Activated CD4-positive, alpha-beta T cell treated with anti-CD3 and anti-CD28 coated beads, Interleukin-10, Interleukin-2, amounts not matched to agents 100 ng/mL and 50 ng/mL, durations not matched to agents 16 hours and 8 hours (primary cell): ENCODE measurements at regions not wholly inside any gene's neighbourhood (a gene's known extent, or its start where the extent isn't known, plus 50 kb on each side); places are given as distances from the start of the nearest gene placed in this dataset.
"Not testable (repeated sequence)": the region's sequence is repeated elsewhere in the genome, so short reads cannot be mapped to it uniquely, and the experiment has no call there.

Experiments
- DNase-seq: peaks from one replicate; pipeline ENCODE4 v3.0.0-alpha.2; 2020

DNA sequence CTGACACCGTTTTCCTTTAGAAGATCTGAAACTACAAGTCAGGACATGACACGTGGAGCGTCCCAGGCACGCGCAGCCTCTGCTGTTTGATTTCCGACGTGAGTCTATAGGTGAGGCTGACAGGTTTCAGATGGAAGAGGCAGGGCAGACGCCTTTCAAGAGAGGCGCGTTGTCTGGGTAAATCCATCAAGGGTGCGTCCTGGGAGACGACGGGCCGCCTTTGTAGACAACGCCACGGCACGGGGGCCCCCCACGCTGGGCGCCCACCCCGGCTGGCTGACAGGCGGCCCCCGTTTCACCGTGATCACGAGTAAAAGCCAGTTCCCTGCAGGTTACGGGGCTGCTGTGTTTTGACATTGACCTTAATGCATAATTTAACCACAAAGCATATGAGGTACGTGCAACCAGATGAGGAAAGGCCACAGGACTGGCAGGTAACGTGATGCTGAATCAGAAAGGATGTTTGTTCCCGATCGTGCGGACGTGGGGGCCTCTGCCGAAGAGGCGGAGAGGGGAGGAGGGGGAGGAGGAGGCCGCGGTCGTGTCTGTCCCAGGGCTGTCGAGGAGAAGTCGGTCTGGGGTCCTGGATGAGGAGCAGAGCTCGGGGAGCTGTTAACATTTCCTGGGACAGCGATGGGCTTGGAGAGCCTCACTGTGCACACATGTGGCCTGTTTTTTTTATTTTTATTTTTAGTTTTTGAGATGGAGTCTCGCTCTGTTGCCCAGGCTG lies 51.1 kb upstream of the PPP2R3B start:
- no peak for DNase-seq

DNA sequence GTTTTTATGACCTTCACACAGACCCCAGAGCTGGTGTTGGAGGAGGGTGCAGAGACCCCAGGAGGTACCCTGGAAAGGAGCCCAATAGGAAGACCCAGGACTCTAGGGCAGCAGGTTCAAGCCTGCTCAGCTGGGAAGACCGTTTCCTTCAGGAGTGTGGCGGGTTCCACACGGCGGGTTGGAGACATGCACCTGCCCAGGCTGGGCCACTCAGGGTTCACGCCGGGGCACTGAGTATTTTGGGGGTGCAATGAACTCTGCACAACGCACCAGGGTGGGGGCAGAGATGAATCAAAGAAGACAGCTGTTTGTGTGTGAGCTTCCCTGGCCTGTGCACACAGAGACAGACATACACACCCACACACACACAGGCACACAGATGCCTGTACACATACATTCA lies 52.5 kb upstream of the PPP2R3B start:
- no peak for DNase-seq

DNA sequence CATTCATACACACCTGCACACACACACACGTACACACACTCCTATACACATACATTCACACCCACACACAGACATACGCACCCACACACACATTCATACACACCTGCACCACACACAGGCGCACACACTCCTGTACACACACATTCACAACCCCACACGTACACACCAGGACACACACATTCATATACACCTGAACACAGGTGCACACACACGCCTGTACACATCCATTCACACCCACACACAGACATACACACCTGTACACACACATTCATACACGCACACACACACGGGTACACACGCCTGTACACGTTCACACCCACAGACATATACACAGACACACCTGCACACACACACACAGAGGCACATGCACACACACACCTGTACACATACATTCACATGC lies 53.0 kb upstream of the PPP2R3B start:
- no peak for DNase-seq

DNA sequence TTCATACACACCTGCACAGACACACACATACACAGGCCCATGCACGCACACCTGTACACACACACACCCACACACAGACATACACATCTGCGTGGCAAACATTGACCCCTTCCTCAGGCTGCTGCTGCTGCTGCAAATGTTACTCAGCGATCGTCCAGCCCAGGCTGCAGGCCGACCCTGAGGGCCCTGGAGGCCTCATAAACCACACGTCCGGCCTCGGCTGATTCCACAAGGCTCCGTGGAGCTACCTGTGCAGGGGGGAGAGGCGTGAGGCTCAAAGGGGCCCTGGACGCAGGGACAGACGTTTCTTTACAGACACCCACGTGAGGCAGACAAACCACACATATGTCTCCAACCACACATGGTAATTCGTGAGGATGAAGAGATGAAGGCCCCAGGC lies 53.9 kb upstream of the PPP2R3B start:
- no peak for DNase-seq

DNA sequence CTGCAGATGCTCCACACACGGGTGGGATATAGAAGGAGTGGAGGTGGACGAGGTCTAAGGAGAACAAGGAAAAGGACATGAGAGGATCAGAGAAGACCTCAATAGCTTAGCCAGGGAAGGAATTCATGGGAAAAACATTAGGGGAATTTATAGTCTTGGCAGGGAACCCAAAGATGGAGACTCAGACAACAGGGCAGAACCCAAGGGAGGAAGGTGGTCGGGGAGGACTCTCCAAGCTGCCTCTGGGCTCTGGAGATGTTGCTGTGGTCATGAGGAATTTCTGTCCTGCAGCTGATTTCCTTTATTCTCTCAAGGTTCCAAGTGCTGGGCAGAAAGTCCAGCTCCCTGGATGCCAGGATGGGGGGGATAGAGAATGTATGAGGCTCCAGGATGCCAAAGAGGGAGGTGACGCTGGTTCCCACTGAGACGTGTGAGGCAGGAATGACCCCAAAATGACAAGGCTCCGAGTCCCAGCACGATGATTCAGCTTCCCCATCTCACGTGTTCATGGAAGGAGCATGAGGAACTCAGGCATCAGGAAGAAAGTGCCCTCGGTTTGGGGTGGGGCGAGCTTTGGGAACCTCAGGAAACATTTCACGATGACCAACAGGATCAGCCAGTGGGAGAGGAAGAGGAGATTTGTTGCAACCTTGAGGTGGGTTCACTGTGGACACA lies 57.0 kb upstream of the PPP2R3B start:
- DNase-seq = no peak

DNA sequence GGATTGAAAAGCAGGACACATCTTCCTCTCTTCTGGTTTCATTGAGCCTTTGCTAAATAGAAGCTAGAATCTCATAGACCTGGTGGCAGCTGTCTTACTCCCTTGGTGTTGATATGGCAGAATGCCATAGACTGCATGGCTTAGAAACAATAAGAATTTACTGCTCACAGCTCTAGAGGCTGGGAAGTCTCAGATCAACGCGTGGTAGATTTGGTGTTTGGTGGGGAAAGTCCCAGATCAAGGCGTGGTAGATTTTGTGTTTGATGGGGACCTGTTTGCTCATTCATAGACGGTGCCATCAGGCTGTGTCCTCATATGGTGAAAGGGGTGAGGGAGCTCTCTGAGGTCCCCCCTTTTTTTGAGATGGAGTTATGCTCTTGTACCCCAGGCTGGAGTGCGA lies 57.6 kb upstream of the PPP2R3B start:
- no peak for DNase-seq

DNA sequence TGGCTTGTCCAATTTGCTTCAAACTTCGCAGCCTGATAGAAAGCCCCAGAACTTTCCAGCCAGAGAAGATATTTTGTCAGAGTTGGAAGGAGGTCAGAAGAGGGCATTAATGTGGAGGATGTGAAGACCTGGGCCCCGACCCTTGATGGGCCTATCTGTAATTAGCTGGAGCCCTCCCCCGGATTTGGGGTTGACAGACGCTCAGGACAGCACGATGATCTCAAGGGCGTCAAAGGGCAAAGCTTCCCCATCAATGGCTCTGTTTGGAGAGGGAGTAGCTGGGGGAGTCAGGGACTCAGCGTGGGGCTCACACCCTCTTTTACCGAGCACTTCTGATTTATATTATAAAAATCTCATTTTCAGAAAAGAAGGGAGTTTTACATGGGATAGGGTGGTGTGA lies 59.0 kb upstream of the PPP2R3B start:
- no peak for DNase-seq

DNA sequence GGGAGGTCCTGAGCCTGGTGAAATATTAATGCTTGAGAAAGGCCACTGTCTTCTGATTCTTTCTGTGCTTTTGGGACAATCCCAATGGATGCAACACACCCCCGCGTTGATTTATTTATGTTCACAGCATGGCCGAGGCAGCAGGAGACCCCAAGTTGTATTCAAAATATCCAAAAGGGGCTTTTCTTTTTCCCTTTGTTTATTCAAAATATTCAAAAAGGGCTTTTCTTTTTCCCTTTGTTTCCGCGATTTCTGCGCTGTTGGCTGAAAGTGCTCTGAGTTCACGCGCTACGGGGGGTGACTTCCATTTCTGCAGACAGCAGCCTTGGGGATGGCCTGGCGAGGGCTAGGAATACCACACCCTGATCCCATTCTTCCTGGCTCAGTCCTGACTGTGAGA lies 59.5 kb upstream of the PPP2R3B start:
- no peak for DNase-seq

DNA sequence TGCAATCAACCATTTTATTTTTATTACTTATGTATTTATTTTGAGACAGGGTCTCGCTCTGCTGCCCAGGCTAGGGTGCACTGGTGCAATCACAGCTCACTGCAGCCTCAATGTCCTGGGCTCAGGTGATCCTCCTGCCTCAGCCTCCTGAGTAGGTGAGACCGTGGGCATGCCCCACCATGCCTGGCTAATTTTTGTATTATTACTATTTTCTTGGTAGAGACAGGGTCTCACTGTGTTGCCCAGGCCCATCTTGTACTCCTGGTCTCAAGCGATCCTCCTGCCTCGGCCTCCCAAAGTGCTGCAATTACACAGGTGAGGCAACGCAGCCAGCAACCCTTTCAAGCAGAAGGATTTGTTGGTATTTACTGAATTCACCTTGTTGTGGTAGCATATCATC lies 60.3 kb upstream of the PPP2R3B start:
- DNase-seq = no peak

DNA sequence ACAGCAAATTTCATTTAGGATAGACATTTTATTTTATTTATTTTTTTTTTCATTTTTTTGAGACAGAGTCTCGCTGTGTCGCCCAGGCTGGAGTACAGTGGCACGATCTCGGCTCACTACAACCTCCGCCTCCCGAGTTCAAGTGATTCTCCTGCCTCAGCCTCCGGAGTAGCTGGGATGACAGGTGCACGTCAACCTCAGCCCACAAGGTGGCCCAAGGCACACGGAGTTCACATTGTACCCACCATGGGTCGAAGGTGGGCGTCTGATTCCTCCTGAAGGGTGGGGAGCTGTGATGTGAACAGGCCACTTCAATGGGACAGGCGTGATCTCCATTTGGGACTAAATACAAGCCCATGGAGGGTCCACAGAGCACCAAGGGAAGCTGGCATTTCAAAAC lies 65.0 kb upstream of the PPP2R3B start:
- not testable (repeated sequence) for DNase-seq

DNA sequence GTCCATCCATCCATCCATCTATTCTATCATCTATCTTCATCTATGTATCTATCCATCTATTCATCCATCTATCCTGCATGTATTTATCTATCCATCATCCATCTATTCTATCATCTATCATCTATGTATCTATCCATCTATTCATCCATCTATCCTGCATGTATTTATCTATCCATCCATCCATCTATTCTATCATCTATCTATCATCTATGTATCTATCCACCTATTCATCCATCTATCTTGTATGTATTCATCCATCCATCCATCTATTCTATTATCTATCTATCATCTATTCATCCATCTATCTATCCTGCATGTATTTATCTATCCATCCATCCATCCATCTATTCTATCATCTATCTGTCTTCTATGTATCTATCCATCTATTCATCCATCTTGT lies 65.9 kb upstream of the PPP2R3B start:
- DNase-seq = no peak

DNA sequence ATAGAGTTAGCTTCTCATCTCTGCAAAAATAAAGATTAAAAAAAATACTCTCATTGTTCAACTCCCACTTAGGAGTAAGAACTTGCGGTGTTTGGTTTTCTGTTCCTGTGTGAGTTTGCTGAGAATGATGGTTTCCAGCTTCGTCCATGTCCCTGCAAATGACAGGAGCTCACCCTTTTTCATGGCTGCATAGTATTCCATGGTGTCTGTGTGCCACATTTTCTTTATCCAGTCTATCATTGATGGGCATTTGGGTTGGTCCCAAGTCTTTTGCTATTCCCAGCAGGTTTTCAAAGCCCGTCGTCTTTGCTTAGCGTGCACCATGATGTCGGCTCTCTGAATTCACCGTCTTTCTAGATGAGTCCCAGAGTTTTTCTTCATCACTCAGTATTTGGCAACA lies 67.8 kb upstream of the PPP2R3B start:
- DNase-seq = not testable (repeated sequence)

DNA sequence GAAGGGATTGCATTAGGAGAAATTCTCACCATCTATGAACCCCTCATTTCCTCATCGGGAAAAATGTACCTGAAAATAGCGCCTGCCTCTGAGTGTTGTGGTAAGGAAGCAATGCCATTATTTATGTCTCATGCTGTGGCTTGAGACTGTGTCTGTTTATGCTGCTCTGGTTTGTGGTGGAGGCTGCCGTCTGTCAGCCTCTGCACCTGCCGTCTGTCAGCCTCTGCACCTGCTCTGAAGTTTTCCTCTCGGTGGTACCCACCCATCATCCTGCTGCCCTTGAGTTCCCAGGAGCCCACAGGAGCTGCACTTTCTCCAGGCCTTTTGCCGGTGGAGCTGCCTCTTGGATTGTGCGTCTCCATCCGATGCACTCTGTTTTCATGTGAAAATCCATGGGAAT lies 68.5 kb upstream of the PPP2R3B start:
- no peak for DNase-seq

DNA sequence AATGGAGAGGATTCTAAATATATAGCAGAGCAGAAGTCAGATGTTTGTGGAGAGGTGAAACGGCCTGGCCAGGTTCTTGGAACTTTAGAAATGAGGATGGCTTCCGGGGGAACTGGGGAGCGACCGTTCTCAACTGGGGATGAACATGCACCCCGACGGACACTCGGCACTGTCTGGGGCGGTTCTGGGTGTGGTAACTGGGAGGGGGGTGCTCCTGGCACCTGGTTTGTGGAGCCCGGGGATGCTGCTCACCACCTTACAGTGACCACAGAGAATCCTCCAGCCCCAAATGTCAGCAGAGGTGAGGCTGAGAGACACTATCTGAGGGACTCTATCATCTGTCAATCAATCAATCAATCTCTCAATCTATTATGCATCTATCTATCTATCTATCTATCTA lies 69.0 kb upstream of the PPP2R3B start:
- no peak for DNase-seq

DNA sequence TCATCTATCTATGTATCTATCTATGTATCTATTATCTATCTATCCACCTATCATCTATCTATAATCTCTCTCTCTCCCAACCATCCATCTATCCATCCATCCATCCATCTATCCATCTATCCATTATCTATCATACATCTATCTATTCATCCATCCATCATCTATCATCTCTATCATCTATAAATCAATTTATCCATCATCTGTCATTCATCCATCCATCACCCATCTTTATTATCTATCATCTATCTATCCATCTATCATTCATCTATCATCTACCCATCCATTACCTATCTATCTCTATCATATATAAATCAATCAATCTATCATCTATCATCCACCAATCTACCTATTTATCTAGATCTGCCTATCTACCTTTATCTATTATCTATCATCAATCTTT lies 69.4 kb upstream of the PPP2R3B start:
- DNase-seq = no peak

DNA sequence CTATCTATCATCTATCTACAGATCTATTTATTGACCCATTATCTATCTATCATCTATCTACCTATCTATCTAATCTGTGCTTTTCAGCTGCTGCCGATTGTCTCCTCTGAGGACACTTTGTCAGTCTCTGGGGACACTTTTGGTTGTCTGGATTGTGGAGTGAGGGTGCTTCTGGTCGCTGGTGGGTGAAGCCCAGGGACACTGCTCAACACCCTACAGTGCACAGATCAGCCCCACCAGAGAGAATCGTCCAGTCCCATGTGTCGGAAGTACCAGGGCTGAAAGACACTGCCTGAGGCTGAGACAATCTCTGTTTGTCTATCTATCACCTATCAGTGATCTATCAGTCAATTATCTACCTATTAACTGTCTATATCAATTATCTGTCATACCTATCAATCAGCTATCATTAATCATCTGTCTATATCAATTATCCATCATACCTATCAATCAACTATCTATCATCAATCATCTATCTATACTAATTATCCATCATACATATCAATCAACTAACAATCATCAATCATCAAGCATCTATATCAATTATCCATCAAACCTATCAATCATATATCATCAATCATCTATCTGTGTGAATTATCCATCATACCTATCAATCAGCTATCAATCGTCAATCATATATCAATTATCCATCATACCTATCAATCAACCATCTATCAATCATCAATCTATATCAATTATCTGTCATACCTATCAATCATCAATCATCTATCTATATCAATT lies 70.0 kb upstream of the PPP2R3B start:
- DNase-seq = no peak

DNA sequence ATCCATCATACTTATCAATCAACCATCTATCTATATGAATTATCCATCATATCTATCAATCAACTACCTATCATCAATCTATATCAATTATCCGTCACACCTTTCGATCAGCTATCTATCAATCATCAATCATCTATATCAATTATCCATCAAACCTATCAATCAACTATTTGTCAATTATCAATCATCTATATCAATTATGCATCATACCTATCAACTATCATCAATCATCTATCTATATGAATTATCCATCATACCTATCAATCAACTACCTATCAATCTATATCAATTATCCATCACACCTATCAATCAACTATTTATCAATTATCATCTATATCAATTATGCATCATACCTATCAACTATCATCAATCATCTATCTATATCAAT lies 70.6 kb upstream of the PPP2R3B start:
- no peak for DNase-seq

DNA sequence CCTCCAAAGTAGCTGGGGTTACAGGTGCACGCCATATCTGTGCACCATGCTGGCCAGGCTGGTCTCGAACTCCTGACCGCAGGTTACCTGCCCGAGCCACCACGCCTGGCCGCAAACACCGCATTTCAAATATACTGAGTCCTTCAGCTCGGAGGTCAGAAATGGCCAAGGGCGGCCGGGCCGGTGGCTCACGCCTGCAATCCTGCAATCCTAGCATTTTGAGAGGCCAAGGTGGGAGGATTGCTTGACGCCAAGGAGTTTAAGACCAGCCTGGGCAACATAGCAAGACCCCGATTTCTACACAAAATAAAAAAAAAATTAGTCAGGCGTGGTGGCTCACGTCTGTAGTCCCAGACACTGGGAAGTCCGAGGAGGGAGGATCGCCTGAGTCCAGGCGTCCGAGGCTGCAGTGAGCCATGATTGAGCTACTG lies 71.9 kb upstream of the PPP2R3B start:
- DNase-seq = no peak

DNA sequence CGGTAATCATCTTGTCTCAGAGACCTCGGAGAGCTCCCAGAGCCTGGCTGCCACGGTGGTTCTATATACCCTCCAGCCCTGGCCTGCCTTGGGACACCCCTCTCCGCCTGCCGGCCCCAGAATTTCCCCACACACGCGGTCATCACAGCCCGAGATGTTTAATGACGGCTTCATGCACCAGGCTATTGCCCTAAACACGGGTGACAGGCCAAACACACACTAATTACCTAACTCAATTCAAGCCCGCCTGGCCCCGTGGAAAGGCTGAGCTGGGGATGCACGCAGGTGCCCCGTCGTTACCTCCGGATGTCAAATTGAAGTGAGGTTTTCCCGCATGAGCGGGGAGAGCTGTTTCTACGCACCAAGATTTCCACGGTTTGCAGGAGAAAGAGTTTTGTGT lies 72.9 kb upstream of the PPP2R3B start:
- DNase-seq = no peak

DNA sequence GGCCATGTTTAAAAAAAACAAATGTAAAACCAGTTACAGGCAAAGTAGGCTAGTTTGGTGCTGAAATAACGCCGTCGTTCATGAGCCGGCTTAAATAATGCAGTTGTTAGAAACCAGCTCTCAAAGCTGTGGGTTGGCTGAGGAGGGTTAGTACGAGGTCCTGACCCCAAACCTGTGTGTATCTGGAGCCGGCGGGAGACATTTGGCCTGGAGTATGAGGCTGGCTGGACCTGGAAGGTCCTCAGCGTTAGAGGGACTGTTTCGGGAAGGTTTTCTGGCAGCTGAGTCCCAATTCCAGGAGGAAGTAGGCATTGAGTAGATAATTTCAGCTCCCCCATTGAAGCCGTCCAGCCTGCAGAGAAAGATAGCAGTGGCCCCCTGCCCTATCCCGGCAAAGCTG lies 73.4 kb upstream of the PPP2R3B start:
- no peak for DNase-seq

DNA sequence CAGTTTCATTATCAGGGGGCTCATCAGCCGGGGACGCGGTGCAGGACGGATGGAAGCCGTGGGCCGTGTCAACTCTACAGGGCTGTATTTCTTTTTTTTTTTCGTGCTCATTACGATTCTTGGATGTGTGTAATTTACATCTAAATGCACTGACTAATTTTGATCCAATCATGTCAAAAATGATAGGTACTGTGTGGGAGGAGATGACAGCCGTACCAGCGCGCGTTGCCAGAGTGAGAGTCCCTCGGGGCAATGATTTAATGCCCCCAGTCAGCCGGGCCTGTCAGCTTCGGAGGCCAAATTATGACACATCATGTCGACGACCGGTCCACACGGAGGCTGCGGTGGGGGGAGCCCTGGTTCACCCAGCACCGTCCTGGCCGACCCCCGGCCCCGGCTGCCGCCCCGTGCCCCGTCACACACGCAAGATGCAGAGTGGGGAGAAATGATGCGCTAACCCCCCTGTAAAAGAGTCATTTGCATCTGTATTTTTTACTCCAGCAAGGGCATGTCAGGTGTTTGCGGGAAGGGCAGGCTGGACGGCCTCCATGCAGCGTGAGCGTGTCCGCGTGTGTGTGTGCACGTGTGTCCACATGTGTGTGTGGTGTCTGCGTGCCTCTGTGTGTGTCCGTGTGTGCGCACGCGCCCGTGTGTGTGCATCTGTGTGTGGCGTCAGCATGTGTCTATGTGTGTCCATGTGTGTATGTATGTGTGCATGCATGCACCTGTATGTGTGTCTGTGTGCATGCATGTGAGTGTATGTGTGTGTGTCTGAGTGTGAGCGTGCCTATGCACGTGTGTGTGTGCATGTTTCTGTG lies 74.3 kb upstream of the PPP2R3B start:
- no peak for DNase-seq

DNA sequence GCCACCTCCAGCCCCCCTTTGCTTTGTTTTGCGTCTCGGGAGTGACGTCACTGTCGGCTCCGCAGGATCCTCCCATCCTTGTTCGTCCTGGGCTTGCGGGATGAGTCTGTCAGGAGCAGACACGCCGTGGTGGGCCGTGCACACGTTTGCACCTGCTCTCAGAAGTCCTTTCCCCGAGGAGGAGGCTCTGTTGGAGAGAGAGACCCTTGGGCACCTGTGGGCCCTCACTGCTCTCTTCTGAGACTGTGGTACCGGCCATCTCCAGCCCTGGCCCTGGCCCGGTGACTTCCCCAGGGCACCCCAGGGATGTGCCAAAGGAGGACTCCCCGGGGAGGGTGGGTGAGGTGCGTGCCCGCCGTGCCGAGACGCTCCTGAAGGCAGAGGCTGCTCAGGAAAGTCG lies 76.1 kb upstream of the PPP2R3B start:
- DNase-seq = no peak
